Fibroblast of peridontal ligament (primary cell): ENCODE measurements at regions not wholly inside any gene's neighbourhood (a gene's known extent, or its start where the extent isn't known, plus 50 kb on each side); places are given as distances from the start of the nearest gene placed in this dataset.

Source experiments
- DNase-seq: peaks from one replicate; pipeline ENCODE4 v3.0.0-alpha.2; 2010; ENCODE audit errors: extremely low read depth

DNA sequence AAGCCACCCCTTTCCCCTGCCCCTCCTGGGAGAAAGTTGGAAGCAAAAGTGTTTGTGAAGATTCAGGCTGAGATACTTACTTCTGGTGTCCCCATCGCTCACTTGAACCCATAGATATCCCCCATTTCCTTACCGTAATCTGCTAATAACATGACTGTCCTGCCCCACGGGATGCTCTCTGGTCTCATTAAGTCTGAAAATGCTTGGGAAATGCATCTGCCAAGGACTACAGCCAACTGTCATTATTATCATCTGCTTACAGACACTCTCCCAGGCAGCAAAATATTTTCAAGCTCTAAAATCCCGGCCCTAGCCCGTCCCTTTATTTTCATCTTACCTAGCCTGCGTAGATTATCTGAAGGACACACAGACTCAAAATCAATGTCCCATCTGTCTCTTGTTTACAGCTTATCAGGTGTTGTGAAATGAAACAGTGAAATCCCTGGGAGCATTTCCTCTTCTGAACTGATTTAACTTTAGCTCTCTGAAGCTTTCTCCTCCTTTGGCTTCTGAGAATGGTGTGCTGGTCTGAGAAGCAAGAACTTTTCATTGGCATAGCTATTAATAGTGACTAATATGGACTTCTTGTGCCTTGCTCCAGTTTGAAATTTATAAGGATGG, 126.9 kb upstream of the OSMR start:
- DNase-seq, result peak; percentile 24

- no peak for DNase-seq
Observed at GRCh38 chr5:38719403-38719802, 126.4 kb upstream of the OSMR start.

DNA sequence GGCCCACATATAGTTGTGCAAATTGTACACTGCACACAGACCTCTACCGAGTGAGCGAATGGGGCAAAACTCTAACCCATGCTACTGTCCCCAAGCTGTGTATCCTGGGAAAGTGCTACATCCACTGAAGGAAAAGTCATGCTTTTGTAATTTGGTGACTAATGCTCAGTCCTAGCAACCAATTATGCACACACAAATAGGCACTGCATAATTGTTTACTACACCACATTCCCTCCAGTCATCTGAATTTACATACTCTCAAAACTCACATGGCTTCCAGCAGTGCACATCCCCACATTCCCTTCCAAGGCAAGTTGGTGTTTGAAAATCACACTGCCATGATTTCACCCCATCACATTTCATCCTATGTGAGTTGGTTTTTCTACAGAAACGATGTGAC, 125.9 kb upstream of the OSMR start:
- peak; percentile 81 for DNase-seq

GRCh38 chr5:38720554-38721361, 125.1 kb upstream of the OSMR start:
- no peak for DNase-seq

GRCh38 chr5:38722918-38723317, 122.9 kb upstream of the OSMR start:
- no peak for DNase-seq

- DNase-seq, result no peak
Observed at GRCh38 chr5:38723426-38723825, 122.4 kb upstream of the OSMR start.

GRCh38 chr5:38724301-38725030, 121.3 kb upstream of the OSMR start:
- DNase-seq, result peak; percentile 32

GRCh38 chr5:38725371-38725865, 120.4 kb upstream of the OSMR start:
- DNase-seq, result no peak

DNA sequence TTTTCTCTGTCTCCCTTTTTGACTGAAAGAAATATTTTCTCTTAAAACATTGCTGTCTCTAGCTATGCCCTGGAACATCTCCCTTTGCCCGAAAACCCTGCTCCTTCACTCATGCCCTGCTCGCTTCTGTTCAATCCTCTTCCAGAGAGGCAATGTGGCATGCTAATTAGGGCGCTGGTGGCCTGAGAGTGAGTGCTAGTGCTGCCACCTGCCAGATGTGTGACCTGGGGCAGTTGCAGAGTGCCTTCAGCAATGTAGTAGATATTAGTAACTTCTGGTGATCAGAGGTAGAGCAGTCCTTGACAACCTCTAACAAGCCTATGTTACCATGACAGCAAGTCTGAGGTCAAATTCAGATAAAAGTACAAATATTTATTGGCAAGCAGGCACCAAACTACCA, 119.5 kb upstream of the OSMR start:
- DNase-seq, result no peak

DNA sequence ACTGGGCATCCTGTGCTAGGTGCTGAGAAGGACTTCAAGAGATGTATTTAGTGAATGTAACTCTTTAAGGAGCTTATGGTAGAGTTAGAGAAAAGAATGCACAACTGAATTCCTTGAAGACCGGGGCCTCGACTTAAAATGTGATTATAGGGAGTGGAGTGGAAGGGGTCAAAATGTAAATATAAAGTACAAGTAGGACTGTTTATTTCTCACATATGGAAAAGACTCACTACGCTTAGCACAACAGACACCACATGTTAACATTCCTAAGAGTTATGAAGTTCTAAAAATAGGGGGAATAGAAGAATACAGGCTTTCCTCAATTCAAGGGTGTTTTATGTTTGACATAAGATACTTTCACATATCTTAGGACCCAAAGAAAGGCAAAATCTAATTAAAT, 117.8 kb upstream of the OSMR start:
- no peak for DNase-seq

DNA sequence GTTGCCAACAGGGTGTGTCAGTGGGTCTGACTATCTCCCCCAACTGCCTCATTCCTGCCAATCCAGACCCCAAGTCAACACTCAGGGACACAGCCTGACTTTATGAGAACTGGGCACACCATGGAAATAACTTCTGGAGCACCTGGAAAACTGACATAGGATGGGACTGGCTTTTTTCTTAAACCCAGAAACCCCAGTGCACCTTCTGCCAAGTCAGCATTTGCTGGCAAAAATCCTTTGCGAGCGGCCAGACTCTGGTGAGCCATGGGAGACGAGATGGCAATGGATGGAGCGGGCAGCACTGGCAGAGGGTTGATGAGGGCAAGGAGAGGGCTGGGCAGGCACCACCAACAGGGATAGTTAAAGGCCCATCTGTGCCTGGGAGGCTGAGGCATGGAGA, 114.4 kb upstream of the OSMR start:
- DNase-seq, result no peak

- no peak for DNase-seq
Observed at GRCh38 chr5:38734353-38734752, 111.5 kb upstream of the OSMR start.

DNA sequence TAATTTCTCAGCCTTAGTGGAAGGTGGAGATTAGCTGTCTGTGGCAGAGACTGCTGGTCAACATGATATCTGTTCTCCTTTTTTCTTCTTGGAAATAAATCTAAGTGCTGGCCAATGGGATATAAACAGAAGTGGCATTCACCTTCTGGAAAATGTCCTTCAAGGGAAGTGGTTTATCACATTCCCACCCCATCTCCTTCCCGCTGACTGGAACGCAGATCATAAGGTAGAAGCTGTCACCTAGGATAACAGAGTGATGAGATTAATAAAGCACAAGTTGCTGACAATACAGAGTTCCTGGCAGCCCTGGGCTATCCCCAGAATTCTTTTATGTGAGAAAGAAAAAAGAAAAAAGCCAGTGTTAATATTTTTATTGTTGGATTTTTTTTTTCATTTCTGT, 109.7 kb upstream of the OSMR start:
- DNase-seq, result no peak

- no peak for DNase-seq
Observed at GRCh38 chr5:38737976-38738375, 107.8 kb upstream of the OSMR start.

GRCh38 chr5:38739011-38739704, 106.7 kb upstream of the OSMR start:
- peak; percentile 77 for DNase-seq

DNA sequence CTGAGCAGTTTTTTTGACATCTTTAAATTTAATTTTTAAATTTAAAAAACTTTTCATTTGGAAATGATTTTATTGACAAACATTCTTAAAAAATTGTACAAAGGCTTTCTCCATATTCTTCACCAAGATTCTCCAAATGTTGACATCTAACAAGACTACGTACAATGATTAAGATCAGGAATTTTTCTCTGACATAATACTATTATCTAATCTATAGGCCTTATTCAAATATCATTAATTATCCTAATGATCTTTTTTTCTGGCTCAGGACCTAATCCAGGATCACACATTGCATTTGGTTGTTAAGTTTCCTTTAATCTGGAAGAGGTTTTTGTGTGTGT, 106.1 kb upstream of the OSMR start:
- no peak for DNase-seq

- DNase-seq, result no peak
Observed at GRCh38 chr5:38742821-38743220, 103.0 kb upstream of the OSMR start.

DNA sequence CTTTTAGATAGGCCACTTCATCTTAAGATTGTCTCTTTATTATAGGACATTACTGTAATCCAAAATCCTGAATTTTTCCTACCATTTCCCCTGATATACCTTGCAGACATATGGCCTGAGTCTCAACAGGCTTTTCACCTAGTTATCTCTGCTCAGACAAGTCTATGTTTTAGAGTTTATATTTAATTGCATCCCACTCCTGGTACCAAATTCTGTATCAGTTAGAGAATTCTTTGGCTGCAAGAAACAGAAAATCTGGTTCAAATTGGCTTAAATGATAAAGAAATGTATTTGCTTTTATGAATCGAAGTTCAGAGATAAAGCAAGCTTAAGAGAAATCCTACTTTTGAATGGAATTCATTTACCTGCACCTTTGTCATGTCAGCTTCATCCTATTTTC, 102.2 kb upstream of the OSMR start:
- no peak for DNase-seq

GRCh38 chr5:38745836-38746732, 99.7 kb upstream of the OSMR start:
- DNase-seq, result no peak

DNA sequence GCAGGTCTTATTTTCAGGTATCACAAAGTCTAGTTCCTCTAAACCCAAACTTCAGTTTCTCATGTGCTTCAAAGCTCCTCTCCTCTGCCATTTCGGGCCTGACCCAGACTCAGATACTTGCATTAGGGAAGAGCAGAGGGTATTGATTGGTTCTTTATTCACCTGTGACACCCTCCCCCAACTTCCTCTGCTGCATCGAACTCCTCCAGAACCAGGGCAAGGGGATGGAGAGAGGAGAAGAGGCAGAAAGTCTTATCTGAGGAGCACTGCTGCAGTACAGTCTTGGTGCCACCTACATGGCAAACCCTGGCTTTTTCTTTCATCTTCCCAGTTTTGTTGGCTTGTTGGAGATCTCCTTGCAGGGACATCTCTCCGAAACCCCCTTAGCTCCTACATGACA, 96.0 kb upstream of the OSMR start:
- no peak for DNase-seq

- no peak for DNase-seq
Observed at GRCh38 chr5:38751103-38751502, 94.7 kb upstream of the OSMR start.
